ENCODE measurements at regions not wholly inside any gene's neighbourhood (a gene's known extent, or its start where the extent isn't known, plus 50 kb on each side); places are given as distances from the start of the nearest gene placed in this dataset.

DNA sequence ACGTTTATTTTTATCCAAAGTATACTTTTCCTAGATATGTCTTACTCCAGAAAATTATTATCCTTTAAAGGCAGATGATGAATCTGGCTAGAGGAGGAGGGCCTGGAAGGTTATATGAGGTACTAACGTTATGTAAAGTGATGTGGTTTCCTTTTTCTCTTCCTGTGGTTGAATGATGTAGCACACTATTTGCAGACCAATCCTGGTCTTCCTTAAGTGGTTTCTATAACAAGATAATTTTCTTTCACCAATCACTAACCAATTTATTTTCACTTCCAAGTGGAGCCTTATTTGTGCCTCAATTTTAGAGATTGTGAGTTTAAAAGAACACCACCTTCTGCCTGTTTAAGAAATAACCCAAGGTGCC lies 154.6 kb upstream of the SOX4 start:
- TF ChIP-seq, protein P1, sequence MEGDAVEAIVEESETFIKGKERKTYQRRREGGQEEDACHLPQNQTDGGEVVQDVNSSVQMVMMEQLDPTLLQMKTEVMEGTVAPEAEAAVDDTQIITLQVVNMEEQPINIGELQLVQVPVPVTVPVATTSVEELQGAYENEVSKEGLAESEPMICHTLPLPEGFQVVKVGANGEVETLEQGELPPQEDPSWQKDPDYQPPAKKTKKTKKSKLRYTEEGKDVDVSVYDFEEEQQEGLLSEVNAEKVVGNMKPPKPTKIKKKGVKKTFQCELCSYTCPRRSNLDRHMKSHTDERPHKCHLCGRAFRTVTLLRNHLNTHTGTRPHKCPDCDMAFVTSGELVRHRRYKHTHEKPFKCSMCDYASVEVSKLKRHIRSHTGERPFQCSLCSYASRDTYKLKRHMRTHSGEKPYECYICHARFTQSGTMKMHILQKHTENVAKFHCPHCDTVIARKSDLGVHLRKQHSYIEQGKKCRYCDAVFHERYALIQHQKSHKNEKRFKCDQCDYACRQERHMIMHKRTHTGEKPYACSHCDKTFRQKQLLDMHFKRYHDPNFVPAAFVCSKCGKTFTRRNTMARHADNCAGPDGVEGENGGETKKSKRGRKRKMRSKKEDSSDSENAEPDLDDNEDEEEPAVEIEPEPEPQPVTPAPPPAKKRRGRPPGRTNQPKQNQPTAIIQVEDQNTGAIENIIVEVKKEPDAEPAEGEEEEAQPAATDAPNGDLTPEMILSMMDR (IDR thresholded peaks at IDR 0.05), result no peak
- TF ChIP-seq POLR2A (IDR thresholded peaks at IDR 0.05), result no peak
- TF ChIP-seq POLR2AphosphoS5 (IDR thresholded peaks at IDR 0.05), result no peak
